HG02642 (cell line): ENCODE measurements at regions not wholly inside any gene's neighbourhood (a gene's known extent, or its start where the extent isn't known, plus 50 kb on each side); places are given as distances from the start of the nearest gene placed in this dataset.

Source experiments
- ATAC-seq: cut with Tn5 transposase; IDR thresholded peaks from one replicate; pipeline ENCODE4 v1.9.1; 2021; ENCODE audit warnings: mild to moderate bottlenecking; ENCODE audit not compliant: unreplicated experiment, poor library complexity

- no peak for ATAC-seq
These were observed 814.6 kb downstream of the SLC4A3 start for GRCh38 chr2:220442012-220442411.

- ATAC-seq: no peak
These were observed 818.1 kb downstream of the SLC4A3 start for GRCh38 chr2:220445429-220446105.

GRCh38 chr2:220446106-220446712 lies 818.8 kb downstream of the SLC4A3 start:
- no peak for ATAC-seq

GRCh38 chr2:220450846-220451245 lies 823.4 kb downstream of the SLC4A3 start:
- ATAC-seq: no peak

- no peak for ATAC-seq
These were observed 824.0 kb downstream of the SLC4A3 start for GRCh38 chr2:220451438-220451837.

- no peak for ATAC-seq
These were observed 825.1 kb downstream of the SLC4A3 start for GRCh38 chr2:220452561-220452960.

- ATAC-seq: no peak
These were observed 828.0 kb downstream of the SLC4A3 start for GRCh38 chr2:220455351-220455990.

- ATAC-seq: no peak
These were observed 830.6 kb downstream of the SLC4A3 start for GRCh38 chr2:220458051-220458450.

- no peak for ATAC-seq
These were observed 833.0 kb downstream of the SLC4A3 start for GRCh38 chr2:220460257-220460985.

- no peak for ATAC-seq
These were observed 836.4 kb downstream of the SLC4A3 start for GRCh38 chr2:220463876-220464275.

- no peak for ATAC-seq
These were observed 838.3 kb downstream of the SLC4A3 start for GRCh38 chr2:220465700-220466099.

GRCh38 chr2:220466251-220466691 lies 838.8 kb downstream of the SLC4A3 start:
- ATAC-seq: no peak

GRCh38 chr2:220469201-220469600 lies 841.8 kb downstream of the SLC4A3 start:
- ATAC-seq: no peak

- ATAC-seq: no peak
These were observed 846.2 kb downstream of the SLC4A3 start for GRCh38 chr2:220473611-220474010.

GRCh38 chr2:220476877-220477276 lies 849.4 kb downstream of the SLC4A3 start:
- no peak for ATAC-seq

GRCh38 chr2:220478305-220479058 lies 851.1 kb downstream of the SLC4A3 start:
- no peak for ATAC-seq

GRCh38 chr2:220482716-220483115 lies 855.3 kb downstream of the SLC4A3 start:
- ATAC-seq: no peak

GRCh38 chr2:220489121-220489520 lies 861.7 kb downstream of the SLC4A3 start:
- no peak for ATAC-seq

GRCh38 chr2:220491670-220492069 lies 864.2 kb downstream of the SLC4A3 start:
- ATAC-seq: no peak

- ATAC-seq: no peak
These were observed 866.6 kb downstream of the SLC4A3 start for GRCh38 chr2:220493871-220494525.
